H9 (cell line): ENCODE measurements at regions not wholly inside any gene's neighbourhood (a gene's known extent, or its start where the extent isn't known, plus 50 kb on each side); places are given as distances from the start of the nearest gene placed in this dataset.

Experiments used
- DNase-seq: peaks from one replicate; pipeline ENCODE4 v3.0.0-alpha.2; 2017
- H2AFZ ChIP-seq: one replicate; pipeline ENCODE4 v1.6.1; 2013; ENCODE audit warnings: mild to moderate bottlenecking, low read length, control low read depth, moderate library complexity
- H2AK5ac ChIP-seq: 2 replicates; pipeline ENCODE4 v1.6.1; 2013; ENCODE audit warnings: low read length, control low read depth, mixed read lengths; ENCODE audit not compliant: insufficient read length
- H2BK120ac ChIP-seq: one replicate; pipeline ENCODE4 v1.6.1; 2013; ENCODE audit warnings: low read depth, mild to moderate bottlenecking, low read length, control low read depth, inconsistent platforms; ENCODE audit not compliant: poor library complexity, severe bottlenecking
- H2BK12ac ChIP-seq: 2 replicates; pipeline ENCODE4 v1.6.1; 2013; ENCODE audit warnings: low read length, control low read depth, mixed read lengths, low read depth; ENCODE audit not compliant: insufficient read length
- H2BK15ac ChIP-seq: 2 replicates; pipeline ENCODE4 v1.6.1; 2013; ENCODE audit warnings: low read depth, low read length, control low read depth
- H2BK20ac ChIP-seq: one replicate; pipeline ENCODE4 v1.6.1; 2013; ENCODE audit warnings: low read depth, mild to moderate bottlenecking, low read length, control low read depth, inconsistent platforms; ENCODE audit not compliant: poor library complexity, severe bottlenecking
- H2BK5ac ChIP-seq: 2 replicates; pipeline ENCODE4 v1.6.1; 2013; ENCODE audit warnings: low read length, control low read depth, mixed read lengths; ENCODE audit not compliant: insufficient read length
- H3K14ac ChIP-seq: 2 replicates; pipeline ENCODE4 v1.6.1; 2013; ENCODE audit warnings: low read length, control low read depth; ENCODE audit not compliant: insufficient read depth
- H3K18ac ChIP-seq: 2 replicates; pipeline ENCODE4 v1.6.1; 2013; ENCODE audit warnings: low read depth, mild to moderate bottlenecking, mixed read lengths, low read length, control low read depth; ENCODE audit not compliant: insufficient read length
- H3K23ac ChIP-seq: 2 replicates; pipeline ENCODE4 v1.6.1; 2013; ENCODE audit warnings: low read length, control low read depth, mixed read lengths, low read depth; ENCODE audit not compliant: insufficient read length
- H3K23me2 ChIP-seq: 2 replicates; pipeline ENCODE4 v1.6.1; 2013; ENCODE audit warnings: low read depth, mild to moderate bottlenecking, mixed read lengths, low read length, control low read depth; ENCODE audit not compliant: insufficient read length, poor library complexity, severe bottlenecking
- H3K27ac ChIP-seq: 2 replicates; pipeline ENCODE4 v1.5.1; 2013; ENCODE audit warnings: low read length, control low read depth, mixed read lengths, low read depth; ENCODE audit not compliant: insufficient read length
- H3K27me3 ChIP-seq: 2 replicates; pipeline ENCODE4 v1.6.1; 2013; ENCODE audit warnings: low read length, control low read depth, inconsistent platforms; ENCODE audit not compliant: insufficient read depth
- H3K4ac ChIP-seq: 2 replicates; pipeline ENCODE4 v1.6.1; 2013; ENCODE audit warnings: low read depth, mild to moderate bottlenecking, control low read depth, inconsistent platforms, low read length, moderate library complexity
- H3K4me1 ChIP-seq: 2 replicates; pipeline ENCODE4 v1.6.1; 2013; ENCODE audit warnings: low read length, control low read depth, inconsistent platforms; ENCODE audit not compliant: insufficient read depth
- H3K4me2 ChIP-seq: 2 replicates; pipeline ENCODE4 v1.6.1; 2013; ENCODE audit warnings: low read length, control low read depth, mixed read lengths; ENCODE audit not compliant: insufficient read length, insufficient read depth
- H3K56ac ChIP-seq: 2 replicates; pipeline ENCODE4 v1.6.1; 2013; ENCODE audit warnings: low read depth, mild to moderate bottlenecking, mixed read lengths, low read length, control low read depth; ENCODE audit not compliant: insufficient read length
- H3K79me1 ChIP-seq: 2 replicates; pipeline ENCODE4 v1.6.1; 2013; ENCODE audit warnings: low read depth, mild to moderate bottlenecking, moderate library complexity, low read length, control low read depth, inconsistent platforms; ENCODE audit not compliant: insufficient read depth, poor library complexity, severe bottlenecking
- H3K79me2 ChIP-seq: 2 replicates; pipeline ENCODE4 v1.6.1; 2013; ENCODE audit warnings: low read length, control low read depth, inconsistent platforms; ENCODE audit not compliant: insufficient read depth
- H3K9ac ChIP-seq: 2 replicates; pipeline ENCODE4 v1.6.1; 2013; ENCODE audit warnings: low read length, control low read depth, mixed read lengths; ENCODE audit not compliant: insufficient read length; ENCODE audit errors: extremely low read depth
- H3K9me3 ChIP-seq: one replicate; pipeline ENCODE4 v1.6.1; 2013; ENCODE audit warnings: low read depth, low read length, inconsistent platforms; ENCODE audit not compliant: control insufficient read depth
- H3T11ph ChIP-seq: one replicate; pipeline ENCODE4 v1.6.1; 2013; ENCODE audit warnings: mild to moderate bottlenecking, low read length, control low read depth, inconsistent platforms
- H4K20me1 ChIP-seq: one replicate; pipeline ENCODE4 v1.6.1; 2013; ENCODE audit not compliant: control insufficient read depth, insufficient read length, insufficient read depth
- H4K5ac ChIP-seq: 2 replicates; pipeline ENCODE4 v1.6.1; 2013; ENCODE audit warnings: low read depth, mild to moderate bottlenecking, mixed read lengths, low read length, control low read depth; ENCODE audit not compliant: insufficient read length
- H4K8ac ChIP-seq: replicated peaks from 2 replicates; pipeline ENCODE4 v1.6.1; 2013; ENCODE audit warnings: low read length, control low read depth, mixed read lengths, low read depth; ENCODE audit not compliant: insufficient read length
- H4K91ac ChIP-seq: 2 replicates; pipeline ENCODE4 v1.6.1; 2013; ENCODE audit warnings: low read depth, mild to moderate bottlenecking, moderate library complexity, mixed read lengths, low read length, control low read depth; ENCODE audit not compliant: insufficient read length
- H3K27ac Mint-ChIP-seq, 3 experiments: 2 replicates in 2 of 3; 3 replicates in 1 of 3; pipeline ENCODE4 v1.8.0; 2020 to 2021; ENCODE audit warnings: mixed read lengths in 3 of 3, mild to moderate bottlenecking in 1 of 3, moderate library complexity in 1 of 3
- H3K27me3 Mint-ChIP-seq: 2 replicates; pipeline ENCODE4 v1.8.0; 2021; ENCODE audit warnings: low read depth, mild to moderate bottlenecking, moderate library complexity, mixed read lengths
- H3K36me3 Mint-ChIP-seq, 3 experiments: 2 replicates in 2 of 3; 3 replicates in 1 of 3; pipeline ENCODE4 v1.8.0; 2020 to 2021; ENCODE audit warnings: low read depth in 3 of 3, mixed read lengths in 3 of 3; ENCODE audit not compliant: insufficient read depth in 1 of 3
- H3K4me1 Mint-ChIP-seq, 2 experiments: 2 replicates each; pipeline ENCODE4 v1.8.0; 2020; ENCODE audit warnings: mixed read lengths in 2 of 2
- H3K4me3 Mint-ChIP-seq, 2 experiments: 2 replicates in 1 of 2; 3 replicates in 1 of 2; pipeline ENCODE4 v1.8.0; 2020 to 2021; ENCODE audit warnings: mild to moderate bottlenecking in 2 of 2, mixed read lengths in 2 of 2, moderate library complexity in 1 of 2
- H3K9me3 Mint-ChIP-seq, 2 experiments: 2 replicates in 1 of 2; 3 replicates in 1 of 2; pipeline ENCODE4 v1.8.0; 2020; ENCODE audit warnings: mild to moderate bottlenecking in 2 of 2, mixed read lengths in 2 of 2, moderate library complexity in 1 of 2
- CTCF ChIP-seq: fragments of 200-600 bp; sonication (generic); conservative IDR thresholded peaks from 3 replicates; pipeline ENCODE4 v1.8.0; 2021; ENCODE audit warnings: antibody characterized with exemption, mild to moderate bottlenecking
- WGBS: extraction: QIAGEN DNeasy Blood & Tissue Kit; methylation state at CpG from one replicate; pipeline ENCODE4 v1.1.7; 2013; ENCODE audit warnings: missing lambda C conversion rate, low lambda C conversion rate, mixed read lengths; ENCODE audit not compliant: insufficient read length; ENCODE audit errors: extremely low coverage; 5-methylcytosine and 5-hydroxymethylcytosine counted together

- H4K5ac ChIP-seq, result no peak overlapping the region
- H3K79me1 ChIP-seq, result no peaks in the 10 kb centered on the region
These were observed 1255.5 kb upstream of the SLC10A2 start for GRCh38 chr13:104321756-104322155.

More at GRCh38 chr13:104321756-104322155, 1255.5 kb upstream of the SLC10A2 start:
- H3K14ac ChIP-seq, result no peak overlapping the region
- Mint-ChIP-seq H3K9me3 (peaks cover 0 to 3% of the 10 kb centered on the region in 2 experiments; a peak in 1 of 5 replicates), H3K36me3 (no peaks in the 10 kb centered on the region; a peak in 1 of 7 replicates), H3K4me3 (no peak overlapping the region), H3K27ac (no peak overlapping the region), H3K27me3 (no peaks in the 10 kb centered on the region), H3K4me1 (no peaks in the 10 kb centered on the region)
- H4K8ac ChIP-seq, result no peak overlapping the region
- no peaks in the 10 kb centered on the region for H3K9me3 ChIP-seq
- no peak overlapping the region for H2BK5ac ChIP-seq
- no peak for TF ChIP-seq CTCF
- no peak overlapping the region for H2BK20ac ChIP-seq
- H3K27me3 ChIP-seq, result no peaks in the 10 kb centered on the region
- H3K4ac ChIP-seq, result no peak overlapping the region
- H4K91ac ChIP-seq, result no peak overlapping the region
- H2BK120ac ChIP-seq, result no peak overlapping the region
- H3K18ac ChIP-seq, result no peak overlapping the region
- H2BK12ac ChIP-seq, result no peak overlapping the region
- no peak overlapping the region for H3T11ph ChIP-seq
- no peaks in the 10 kb centered on the region for H4K20me1 ChIP-seq
- H3K9ac ChIP-seq, result no peak overlapping the region
- no peaks in the 10 kb centered on the region for H3K79me2 ChIP-seq
- no peak overlapping the region for H3K4me2 ChIP-seq
- DNase-seq, result no peak
- H3K27ac ChIP-seq, result no peak overlapping the region
- no peak overlapping the region for H2BK15ac ChIP-seq
- no peak overlapping the region for H3K23ac ChIP-seq
- no peak overlapping the region for H3K56ac ChIP-seq
- WGBS, result no CpG with 5 or more reads among the region's 5 CpGs
- no peak overlapping the region for H2AK5ac ChIP-seq
- no peaks in the 10 kb centered on the region for H3K23me2 ChIP-seq
- H2AFZ ChIP-seq, result no peak overlapping the region
- H3K4me1 ChIP-seq, result no peaks in the 10 kb centered on the region
